ENCODE measurements at regions not wholly inside any gene's neighbourhood (a gene's known extent, or its start where the extent isn't known, plus 50 kb on each side); places are given as distances from the start of the nearest gene placed in this dataset.

DNA sequence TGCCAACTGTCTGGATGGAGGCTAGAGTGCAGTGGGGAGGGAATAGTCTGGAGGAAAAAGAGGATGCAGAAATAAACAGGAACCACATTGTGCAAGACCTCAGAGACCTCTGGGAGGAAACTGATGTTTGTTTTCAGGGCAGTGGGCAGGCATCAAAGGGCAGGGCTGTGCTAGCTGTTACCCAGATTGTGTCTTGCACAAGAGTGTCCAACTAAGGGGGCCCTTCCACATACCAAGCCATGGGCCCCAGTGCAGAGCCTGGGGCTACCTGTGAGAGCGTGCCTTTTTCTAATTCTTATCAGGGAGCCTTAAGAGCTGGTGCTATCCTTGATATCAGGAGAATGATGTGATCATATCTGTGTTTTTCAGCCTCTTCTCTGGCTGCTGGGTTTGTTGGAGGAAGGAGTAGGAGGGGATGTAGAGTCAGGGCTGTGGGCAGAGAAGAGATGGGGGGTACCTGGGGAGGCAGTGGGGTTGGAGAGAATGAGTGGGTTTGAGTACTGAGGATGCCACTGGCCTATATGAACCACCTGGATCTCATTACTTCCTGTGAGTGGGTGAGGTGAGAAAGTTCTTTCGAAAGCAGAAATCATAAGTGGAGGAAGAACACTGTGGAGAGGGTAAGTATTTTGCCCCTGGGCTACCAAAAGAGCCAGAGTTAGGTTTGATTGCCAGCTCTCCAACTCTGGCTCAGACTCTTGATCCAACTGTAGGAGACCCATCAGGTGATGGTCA, 259.2 kb upstream of the CRY1 start (continued):
- TF ChIP-seq NANOG (IDR thresholded peaks at IDR 0.05; ENCODE audit: insufficient read depth, low read depth, low read length, poor library complexity, severe bottlenecking): no peak
- TF ChIP-seq CHD1 (IDR thresholded peaks at IDR 0.05; ENCODE audit: low read depth, low read length): no peak

All from H1 (cell line).